ENCODE measurements at regions not wholly inside any gene's neighbourhood (a gene's known extent, or its start where the extent isn't known, plus 50 kb on each side); places are given as distances from the start of the nearest gene placed in this dataset.

- TF ChIP-seq ZNF335 (CRISPR knock-in tag; IDR thresholded peaks at IDR 0.05) = no peak
- TF ChIP-seq POLR2A (IDR thresholded peaks at IDR 0.05; ENCODE audit: insufficient read depth in 1 of 2, low read depth in 2 of 2, low read length in 2 of 2) = no peak
- TF ChIP-seq TCF7 (IDR thresholded peaks at IDR 0.05; ENCODE audit: low read depth) = no peak
- TF ChIP-seq PBX2 (CRISPR knock-in tag; IDR thresholded peaks at IDR 0.05) = no peak
- no peak for TF ChIP-seq ZNF274 (CRISPR knock-in tag; IDR thresholded peaks at IDR 0.05)
- TF ChIP-seq, protein P1, sequence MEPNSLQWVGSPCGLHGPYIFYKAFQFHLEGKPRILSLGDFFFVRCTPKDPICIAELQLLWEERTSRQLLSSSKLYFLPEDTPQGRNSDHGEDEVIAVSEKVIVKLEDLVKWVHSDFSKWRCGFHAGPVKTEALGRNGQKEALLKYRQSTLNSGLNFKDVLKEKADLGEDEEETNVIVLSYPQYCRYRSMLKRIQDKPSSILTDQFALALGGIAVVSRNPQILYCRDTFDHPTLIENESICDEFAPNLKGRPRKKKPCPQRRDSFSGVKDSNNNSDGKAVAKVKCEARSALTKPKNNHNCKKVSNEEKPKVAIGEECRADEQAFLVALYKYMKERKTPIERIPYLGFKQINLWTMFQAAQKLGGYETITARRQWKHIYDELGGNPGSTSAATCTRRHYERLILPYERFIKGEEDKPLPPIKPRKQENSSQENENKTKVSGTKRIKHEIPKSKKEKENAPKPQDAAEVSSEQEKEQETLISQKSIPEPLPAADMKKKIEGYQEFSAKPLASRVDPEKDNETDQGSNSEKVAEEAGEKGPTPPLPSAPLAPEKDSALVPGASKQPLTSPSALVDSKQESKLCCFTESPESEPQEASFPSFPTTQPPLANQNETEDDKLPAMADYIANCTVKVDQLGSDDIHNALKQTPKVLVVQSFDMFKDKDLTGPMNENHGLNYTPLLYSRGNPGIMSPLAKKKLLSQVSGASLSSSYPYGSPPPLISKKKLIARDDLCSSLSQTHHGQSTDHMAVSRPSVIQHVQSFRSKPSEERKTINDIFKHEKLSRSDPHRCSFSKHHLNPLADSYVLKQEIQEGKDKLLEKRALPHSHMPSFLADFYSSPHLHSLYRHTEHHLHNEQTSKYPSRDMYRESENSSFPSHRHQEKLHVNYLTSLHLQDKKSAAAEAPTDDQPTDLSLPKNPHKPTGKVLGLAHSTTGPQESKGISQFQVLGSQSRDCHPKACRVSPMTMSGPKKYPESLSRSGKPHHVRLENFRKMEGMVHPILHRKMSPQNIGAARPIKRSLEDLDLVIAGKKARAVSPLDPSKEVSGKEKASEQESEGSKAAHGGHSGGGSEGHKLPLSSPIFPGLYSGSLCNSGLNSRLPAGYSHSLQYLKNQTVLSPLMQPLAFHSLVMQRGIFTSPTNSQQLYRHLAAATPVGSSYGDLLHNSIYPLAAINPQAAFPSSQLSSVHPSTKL (CRISPR knock-in tag; IDR thresholded peaks at IDR 0.05) = no peak
- TF ChIP-seq ZNF7 (CRISPR knock-in tag; IDR thresholded peaks at IDR 0.05) = no peak
- TF ChIP-seq DNMT3B (CRISPR knock-in tag; conservative IDR thresholded peaks at IDR 0.05) = no peak
- TF ChIP-seq ZNF354B (CRISPR knock-in tag; IDR thresholded peaks at IDR 0.05) = no peak
- no peak for TF ChIP-seq CSRNP2 (CRISPR knock-in tag; conservative IDR thresholded peaks at IDR 0.05; ENCODE audit: low read depth)
- TF ChIP-seq CTCF (CRISPR knock-in tag; IDR thresholded peaks at IDR 0.05) = no peak
- no peak for TF ChIP-seq ELF1 (CRISPR knock-in tag; IDR thresholded peaks at IDR 0.05)
- TF ChIP-seq GMEB1 (CRISPR knock-in tag; IDR thresholded peaks at IDR 0.05; ENCODE audit: borderline replicate concordance) = no peak
- TF ChIP-seq YY1 (IDR thresholded peaks at IDR 0.05; ENCODE audit: insufficient read depth, insufficient replicate concordance, low read depth, low read length) = no peak
These were observed 66.9 kb upstream of the ATP6AP2 start for GRCh38 chrX:40513835-40514234.

Data from HepG2 (cell line).